ENCODE measurements at regions not wholly inside any gene's neighbourhood (a gene's known extent, or its start where the extent isn't known, plus 50 kb on each side); places are given as distances from the start of the nearest gene placed in this dataset.

DNA sequence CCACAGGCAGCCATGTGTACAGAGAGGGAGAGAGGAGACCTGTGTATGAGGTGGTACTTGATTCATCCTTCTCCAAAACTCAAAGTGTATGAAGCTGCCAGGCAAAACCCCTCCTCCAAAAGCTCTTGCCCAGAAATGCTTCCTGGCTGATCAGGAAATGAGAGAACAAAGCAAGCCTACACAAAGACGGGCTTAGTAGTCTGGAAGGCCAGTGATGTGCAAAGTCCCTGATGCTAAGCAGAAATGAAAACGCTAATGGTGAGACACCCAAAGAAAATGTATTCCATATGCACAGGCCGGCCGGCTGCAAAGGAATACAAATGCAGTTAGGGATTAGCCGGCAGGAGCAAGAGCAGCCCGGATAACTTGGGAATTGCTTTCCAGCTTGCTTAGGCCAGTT is 234.9 kb upstream of the CADM1 start:
- Histone ChIP-seq H3K9ac (ENCODE audit: low read length) (no peak overlapping the region), H3K9me3 (ENCODE audit: control insufficient read depth, low read depth, low read length) (no peaks in the 10 kb centered on the region), H3K27me3 (ENCODE audit: control insufficient read depth, insufficient read depth, low read length) (peaks cover 3% of the 10 kb centered on the region), H3K36me3 (ENCODE audit: control insufficient read depth, low read depth, low read length) (no peaks in the 10 kb centered on the region), H3K4me1 (ENCODE audit: control insufficient read depth, low read depth, low read length) (peaks cover 19% of the 10 kb centered on the region), H3K27ac (ENCODE audit: low read length) (no peak overlapping the region), H3K4me3 (ENCODE audit: low read length) (no peak overlapping the region)

DNA sequence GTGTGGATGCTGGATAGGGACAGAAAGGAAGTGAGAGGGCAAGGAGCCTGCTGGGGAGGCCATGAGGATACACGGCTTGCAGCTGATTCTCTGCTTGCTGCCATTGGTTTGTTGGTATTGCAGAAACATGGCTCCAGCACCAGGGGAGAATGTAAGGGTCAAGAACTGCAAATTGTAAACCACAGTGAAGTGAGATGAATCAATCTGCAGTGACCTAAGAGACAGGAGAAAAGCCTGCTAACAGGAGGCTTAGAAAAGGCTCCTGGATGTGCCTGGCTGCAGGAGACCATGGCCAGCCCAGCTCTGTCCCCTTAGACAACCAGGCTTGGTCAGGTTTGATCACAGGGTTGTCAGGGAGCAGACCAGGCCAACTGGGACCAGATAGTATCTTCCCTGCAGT is 233.7 kb upstream of the CADM1 start:
- H3K36me3 ChIP-seq (ENCODE audit: control insufficient read depth, low read depth, low read length) = no peaks in the 10 kb centered on the region
- peaks cover 16% of the 10 kb centered on the region for H3K4me1 ChIP-seq (ENCODE audit: control insufficient read depth, low read depth, low read length)
- no peak overlapping the region for H3K4me3 ChIP-seq (ENCODE audit: low read length)
- H3K27me3 ChIP-seq (ENCODE audit: control insufficient read depth, insufficient read depth, low read length) = peaks cover 4% of the 10 kb centered on the region
- H3K9ac ChIP-seq (ENCODE audit: low read length) = no peak overlapping the region
- H3K27ac ChIP-seq (ENCODE audit: low read length) = no peak overlapping the region
- H3K9me3 ChIP-seq (ENCODE audit: control insufficient read depth, low read depth, low read length) = no peaks in the 10 kb centered on the region

DNA sequence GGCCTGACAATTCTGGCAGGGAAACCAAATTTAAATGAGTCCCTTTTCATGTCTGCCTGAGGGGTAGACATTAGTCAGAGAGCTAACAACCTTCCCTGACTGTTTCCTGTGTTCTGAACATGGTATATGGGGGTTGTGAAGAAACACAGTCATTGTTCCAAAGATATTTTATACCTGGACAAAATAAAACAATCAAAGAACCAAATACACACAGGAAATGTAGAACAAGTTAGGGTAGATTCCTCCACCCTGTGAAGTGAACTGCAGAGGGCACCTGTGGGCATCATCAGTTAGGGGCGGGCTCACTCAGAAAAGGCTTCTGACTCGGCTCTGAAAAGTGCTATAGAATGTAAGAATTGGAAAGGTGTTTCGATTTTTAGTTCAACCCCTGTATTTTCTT is 231.9 kb upstream of the CADM1 start:
- no peak overlapping the region for H3K4me3 ChIP-seq (ENCODE audit: low read length)
- H3K9ac ChIP-seq (ENCODE audit: low read length) = no peak overlapping the region
- H3K27ac ChIP-seq (ENCODE audit: low read length) = no peak overlapping the region
- H3K4me1 ChIP-seq (ENCODE audit: control insufficient read depth, low read depth, low read length) = peaks cover 10% of the 10 kb centered on the region
- no peaks in the 10 kb centered on the region for H3K9me3 ChIP-seq (ENCODE audit: control insufficient read depth, low read depth, low read length)
- H3K36me3 ChIP-seq (ENCODE audit: control insufficient read depth, low read depth, low read length) = no peaks in the 10 kb centered on the region
- H3K27me3 ChIP-seq (ENCODE audit: control insufficient read depth, insufficient read depth, low read length) = peaks cover 4% of the 10 kb centered on the region

DNA sequence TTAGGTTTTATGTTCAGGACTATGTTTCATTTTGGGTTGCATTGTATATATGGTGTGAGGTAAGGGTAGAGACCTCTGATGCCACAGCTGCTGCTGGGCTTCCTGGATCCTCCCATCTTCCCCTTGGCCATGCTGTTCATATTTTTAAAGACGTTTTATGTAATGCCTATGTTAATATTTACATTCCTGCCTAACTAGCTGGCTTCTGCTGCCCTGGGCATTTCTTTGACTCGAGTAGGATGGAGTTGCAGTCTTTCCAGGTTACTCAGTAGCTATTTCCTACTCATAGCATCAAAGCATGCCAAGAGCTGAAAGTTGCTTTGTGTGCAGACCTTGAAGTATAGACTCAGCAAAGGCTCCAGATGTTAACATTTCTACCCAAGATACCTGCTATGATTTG is 220.5 kb upstream of the CADM1 start:
- Histone ChIP-seq H3K9me3 (ENCODE audit: control insufficient read depth, low read depth, low read length) (no peaks in the 10 kb centered on the region), H3K4me1 (ENCODE audit: control insufficient read depth, low read depth, low read length) (no peaks in the 10 kb centered on the region), H3K27me3 (ENCODE audit: control insufficient read depth, insufficient read depth, low read length) (no peaks in the 10 kb centered on the region), H3K27ac (ENCODE audit: low read length) (no peak overlapping the region), H3K4me3 (ENCODE audit: low read length) (no peak overlapping the region), H3K9ac (ENCODE audit: low read length) (no peak overlapping the region), H3K36me3 (ENCODE audit: control insufficient read depth, low read depth, low read length) (no peaks in the 10 kb centered on the region)

DNA sequence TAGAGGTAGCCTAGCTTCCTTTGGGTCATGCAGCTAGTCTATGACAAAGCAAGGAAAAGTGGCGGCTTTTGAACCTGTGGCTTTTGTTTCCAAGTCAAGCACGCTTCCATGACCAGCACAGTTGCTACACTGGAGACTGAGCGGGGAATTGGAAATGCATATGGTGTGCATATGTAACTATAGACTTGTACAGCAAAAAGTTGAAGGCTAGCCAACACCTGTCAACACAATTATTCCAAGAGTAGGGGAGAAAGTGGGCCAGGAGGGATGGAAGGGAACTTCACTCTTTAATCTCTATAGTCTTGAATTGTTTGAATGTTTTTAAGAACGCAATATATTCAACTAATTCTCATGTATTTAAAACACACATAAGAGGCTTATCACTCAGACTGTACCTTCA is 218.5 kb upstream of the CADM1 start:
- H3K27me3 ChIP-seq (ENCODE audit: control insufficient read depth, insufficient read depth, low read length) = no peaks in the 10 kb centered on the region
- H3K4me1 ChIP-seq (ENCODE audit: control insufficient read depth, low read depth, low read length) = no peaks in the 10 kb centered on the region
- no peak overlapping the region for H3K4me3 ChIP-seq (ENCODE audit: low read length)
- no peaks in the 10 kb centered on the region for H3K9me3 ChIP-seq (ENCODE audit: control insufficient read depth, low read depth, low read length)
- H3K27ac ChIP-seq (ENCODE audit: low read length) = no peak overlapping the region
- H3K9ac ChIP-seq (ENCODE audit: low read length) = no peak overlapping the region
- H3K36me3 ChIP-seq (ENCODE audit: control insufficient read depth, low read depth, low read length) = no peaks in the 10 kb centered on the region

DNA sequence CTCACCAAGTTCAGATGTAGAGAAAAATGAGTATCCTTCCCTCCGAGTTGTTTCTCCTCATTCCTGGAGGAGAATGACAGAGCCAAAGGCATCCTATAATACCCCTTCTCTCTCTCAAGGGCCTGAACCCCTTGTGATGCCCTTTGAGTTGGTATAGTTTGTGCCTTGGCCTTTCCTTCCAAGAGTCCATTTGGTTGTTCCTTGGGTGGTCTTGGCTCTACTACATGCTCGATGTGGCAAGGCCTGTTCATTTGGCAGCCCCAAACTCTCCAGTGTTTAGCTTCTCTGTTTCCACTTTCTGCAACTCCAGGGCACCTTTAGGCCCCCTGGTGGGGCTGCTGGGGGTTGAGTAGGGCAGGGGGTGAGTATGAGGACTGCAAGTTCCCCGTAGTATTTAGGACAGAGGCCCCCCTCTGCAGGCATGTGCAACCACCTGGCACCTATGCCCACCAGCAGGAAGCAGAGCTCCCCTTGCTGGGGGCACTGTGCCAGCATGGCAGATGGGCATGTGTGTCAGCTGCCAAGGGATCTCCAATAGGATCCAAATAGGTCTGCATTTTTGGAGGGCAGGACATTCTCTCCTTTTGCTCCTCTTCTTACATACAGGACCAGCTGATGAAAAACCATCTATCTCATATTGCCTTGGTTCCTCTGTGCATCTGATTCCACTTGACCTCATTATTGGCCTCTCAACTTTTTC is 217.2 kb upstream of the CADM1 start:
- H3K27ac ChIP-seq (ENCODE audit: low read length) = no peak overlapping the region
- no peaks in the 10 kb centered on the region for H3K27me3 ChIP-seq (ENCODE audit: control insufficient read depth, insufficient read depth, low read length)
- H3K9me3 ChIP-seq (ENCODE audit: control insufficient read depth, low read depth, low read length) = no peaks in the 10 kb centered on the region
- no peak overlapping the region for H3K9ac ChIP-seq (ENCODE audit: low read length)
- H3K4me1 ChIP-seq (ENCODE audit: control insufficient read depth, low read depth, low read length) = peaks cover 6% of the 10 kb centered on the region
- no peak overlapping the region for H3K4me3 ChIP-seq (ENCODE audit: low read length)
- H3K36me3 ChIP-seq (ENCODE audit: control insufficient read depth, low read depth, low read length) = no peaks in the 10 kb centered on the region

DNA sequence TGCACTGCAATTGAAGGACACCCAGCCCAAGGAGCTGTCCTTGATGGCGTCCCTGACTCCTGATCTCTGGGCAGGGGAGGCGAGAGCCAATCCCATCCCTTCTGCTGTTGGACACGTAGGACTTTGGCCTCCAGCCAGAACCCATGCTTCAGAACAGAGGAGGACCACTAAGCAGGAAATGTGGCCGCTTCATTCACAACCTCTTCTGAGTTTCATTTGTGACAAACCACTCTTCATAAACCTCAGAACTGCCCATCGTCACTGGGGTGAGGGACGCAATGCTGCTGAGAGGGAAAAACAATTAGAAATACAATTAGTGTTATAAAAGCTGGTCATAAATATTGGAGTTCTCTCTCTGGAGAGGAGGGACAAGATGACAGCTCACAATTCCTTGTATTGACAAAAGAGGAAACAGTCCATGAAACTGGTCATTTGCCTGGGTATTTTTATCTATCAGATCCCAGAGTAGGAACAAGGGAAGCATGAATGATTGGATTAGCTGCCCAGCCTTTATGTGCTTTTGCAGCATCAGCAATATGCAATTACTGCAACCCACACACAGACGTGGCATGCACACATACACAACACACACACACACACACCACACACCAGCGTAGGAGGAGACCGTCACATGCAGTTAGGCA is 216.5 kb upstream of the CADM1 start:
- Histone ChIP-seq H3K27me3 (ENCODE audit: control insufficient read depth, insufficient read depth, low read length) (no peaks in the 10 kb centered on the region), H3K4me3 (ENCODE audit: low read length) (no peak overlapping the region), H3K9ac (ENCODE audit: low read length) (no peak overlapping the region), H3K4me1 (ENCODE audit: control insufficient read depth, low read depth, low read length) (peaks cover 6% of the 10 kb centered on the region), H3K27ac (ENCODE audit: low read length) (no peak overlapping the region), H3K9me3 (ENCODE audit: control insufficient read depth, low read depth, low read length) (no peaks in the 10 kb centered on the region), H3K36me3 (ENCODE audit: control insufficient read depth, low read depth, low read length) (no peaks in the 10 kb centered on the region)

DNA sequence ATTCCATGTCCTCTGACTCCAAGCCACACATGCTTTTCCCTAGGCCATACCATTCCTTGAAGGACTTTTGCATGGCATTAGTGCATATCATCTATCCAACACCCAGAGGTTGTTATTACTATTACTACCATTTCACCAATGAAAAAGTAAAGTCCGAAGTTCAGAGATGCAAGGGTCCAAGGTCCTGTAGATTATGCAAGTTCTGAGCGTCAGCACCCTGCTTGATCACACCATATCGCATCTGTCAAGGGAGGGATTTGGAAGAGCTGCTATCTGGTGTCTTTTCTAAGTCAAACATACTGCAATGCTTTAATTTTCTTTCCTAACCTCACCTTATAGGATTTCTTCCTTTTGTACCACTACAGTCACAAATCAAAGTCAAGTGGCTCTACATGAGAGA is 214.7 kb upstream of the CADM1 start:
- Histone ChIP-seq H3K4me1 (ENCODE audit: control insufficient read depth, low read depth, low read length) (peaks cover 6% of the 10 kb centered on the region), H3K27ac (ENCODE audit: low read length) (no peak overlapping the region), H3K9me3 (ENCODE audit: control insufficient read depth, low read depth, low read length) (no peaks in the 10 kb centered on the region), H3K9ac (ENCODE audit: low read length) (no peak overlapping the region), H3K4me3 (ENCODE audit: low read length) (no peak overlapping the region), H3K36me3 (ENCODE audit: control insufficient read depth, low read depth, low read length) (no peaks in the 10 kb centered on the region), H3K27me3 (ENCODE audit: control insufficient read depth, insufficient read depth, low read length) (no peaks in the 10 kb centered on the region)

DNA sequence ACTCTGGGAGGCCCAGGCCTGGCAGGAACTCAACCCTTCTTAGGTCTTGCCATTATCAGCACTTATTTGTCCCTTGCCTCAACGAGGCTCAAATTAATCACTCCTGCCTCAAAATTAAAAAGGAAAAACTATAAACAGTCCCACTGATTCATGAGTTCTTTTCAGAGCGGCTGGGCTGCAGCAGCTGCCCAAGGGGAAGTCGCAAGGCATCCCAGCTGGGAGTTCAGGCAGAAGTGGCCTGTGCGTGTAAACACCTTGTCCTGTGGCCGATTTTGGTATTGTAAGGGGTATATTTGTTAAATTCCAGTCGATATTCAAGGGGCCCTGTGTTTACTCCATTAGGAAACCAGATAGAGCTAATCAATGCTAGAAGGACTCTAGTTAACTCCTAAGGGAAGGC is 213.9 kb upstream of the CADM1 start:
- Histone ChIP-seq H3K9ac (ENCODE audit: low read length) (no peak overlapping the region), H3K4me3 (ENCODE audit: low read length) (no peak overlapping the region), H3K27me3 (ENCODE audit: control insufficient read depth, insufficient read depth, low read length) (no peaks in the 10 kb centered on the region), H3K27ac (ENCODE audit: low read length) (no peak overlapping the region), H3K9me3 (ENCODE audit: control insufficient read depth, low read depth, low read length) (no peaks in the 10 kb centered on the region), H3K4me1 (ENCODE audit: control insufficient read depth, low read depth, low read length) (peaks cover 6% of the 10 kb centered on the region), H3K36me3 (ENCODE audit: control insufficient read depth, low read depth, low read length) (no peaks in the 10 kb centered on the region)

DNA sequence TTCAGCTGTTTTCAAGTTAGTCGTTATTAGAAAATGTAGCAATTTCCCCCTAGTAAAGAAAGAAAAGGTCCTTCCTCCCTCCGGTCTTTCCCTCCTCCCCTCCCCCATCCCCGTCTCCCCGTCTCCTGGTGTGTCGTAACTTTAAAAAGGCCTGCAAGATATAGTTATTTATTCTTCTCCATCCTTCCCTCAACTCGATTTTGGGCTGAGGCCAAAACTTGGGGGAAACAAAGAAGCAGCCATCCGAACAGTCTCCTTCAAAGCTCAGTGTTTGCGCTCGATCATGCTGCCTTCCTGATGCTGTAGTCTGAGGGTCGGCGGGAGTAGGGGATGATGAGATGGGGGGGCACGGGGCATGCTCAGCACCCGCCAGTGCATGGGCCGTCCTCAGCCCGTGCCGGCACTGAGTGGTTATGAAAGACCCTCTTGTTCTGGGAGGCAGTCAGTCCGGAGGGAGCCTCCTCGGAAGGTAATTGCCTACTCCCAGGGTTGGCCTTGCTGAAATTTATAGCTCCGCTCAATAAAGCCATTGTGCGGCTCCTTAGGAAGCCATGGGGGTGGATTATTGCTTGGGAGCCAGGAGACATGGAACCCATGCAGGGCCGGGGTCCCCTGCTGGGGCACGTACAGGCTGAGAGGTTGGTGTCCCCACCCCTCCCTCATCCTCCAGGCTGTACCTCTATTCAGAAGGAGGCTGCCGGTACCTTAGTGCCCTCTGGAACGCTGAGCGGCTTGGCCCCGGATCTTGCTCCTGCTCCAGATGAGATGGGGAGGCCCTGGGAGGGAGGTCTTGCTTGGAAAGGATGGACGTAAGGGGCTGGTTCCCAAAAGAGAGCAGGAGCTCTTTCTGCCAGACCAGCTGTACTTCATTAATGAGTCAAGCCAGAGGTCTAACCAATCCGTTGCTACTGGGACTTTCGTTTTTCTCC is 212.7 kb upstream of the CADM1 start:
- Histone ChIP-seq H3K9ac (ENCODE audit: low read length) (no peak overlapping the region), H3K4me3 (ENCODE audit: low read length) (no peak overlapping the region), H3K27me3 (ENCODE audit: control insufficient read depth, insufficient read depth, low read length) (no peaks in the 10 kb centered on the region), H3K36me3 (ENCODE audit: control insufficient read depth, low read depth, low read length) (no peaks in the 10 kb centered on the region), H3K27ac (ENCODE audit: low read length) (no peak overlapping the region), H3K9me3 (ENCODE audit: control insufficient read depth, low read depth, low read length) (no peaks in the 10 kb centered on the region), H3K4me1 (ENCODE audit: control insufficient read depth, low read depth, low read length) (peaks cover 6% of the 10 kb centered on the region)

DNA sequence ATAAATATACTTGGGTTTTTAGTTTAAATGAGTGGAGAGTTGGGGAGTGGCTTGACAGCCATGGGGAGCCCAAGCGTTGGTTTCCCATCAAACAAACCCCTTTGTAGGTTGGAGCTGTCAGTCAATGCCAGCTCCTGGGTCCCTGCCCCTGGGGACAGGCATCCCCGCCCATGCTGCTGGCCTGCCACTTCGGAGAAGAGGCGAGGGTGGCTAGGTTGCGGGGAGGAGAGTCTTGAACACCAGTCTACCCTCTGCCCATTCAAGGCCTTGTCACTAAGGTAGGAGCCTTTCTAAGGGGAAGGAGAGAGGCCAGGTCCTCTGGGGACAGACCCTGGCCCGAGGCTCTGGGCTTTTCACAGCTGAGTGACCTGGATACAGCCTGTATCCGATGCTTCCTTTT is 211.9 kb upstream of the CADM1 start:
- Histone ChIP-seq H3K9ac (ENCODE audit: low read length) (no peak overlapping the region), H3K4me3 (ENCODE audit: low read length) (no peak overlapping the region), H3K9me3 (ENCODE audit: control insufficient read depth, low read depth, low read length) (no peaks in the 10 kb centered on the region), H3K27me3 (ENCODE audit: control insufficient read depth, insufficient read depth, low read length) (no peaks in the 10 kb centered on the region), H3K4me1 (ENCODE audit: control insufficient read depth, low read depth, low read length) (peaks cover 6% of the 10 kb centered on the region), H3K36me3 (ENCODE audit: control insufficient read depth, low read depth, low read length) (no peaks in the 10 kb centered on the region), H3K27ac (ENCODE audit: low read length) (no peak overlapping the region)

Measured in iPS-18a (cell line).